GM13977 (cell line): ENCODE measurements at regions not wholly inside any gene's neighbourhood (a gene's known extent, or its start where the extent isn't known, plus 50 kb on each side); places are given as distances from the start of the nearest gene placed in this dataset.
"Not testable (repeated sequence)": the region's sequence is repeated elsewhere in the genome, so short reads cannot be mapped to it uniquely, and the experiment has no call there.

Experiments used
- DNase-seq: peaks from one replicate; pipeline ENCODE4 v3.0.0; 2012; ENCODE audit warnings: low spot score
- CTCF ChIP-seq: IDR thresholded peaks from 2 replicates; pipeline ENCODE4 v1.5.1; 2012; ENCODE audit warnings: mild to moderate bottlenecking, control low read depth; ENCODE audit not compliant: insufficient read depth; ENCODE audit errors: extremely low read depth, missing control alignments
- in situ Hi-C: fragments of 300-500 bp; cut with MboI; formaldehyde crosslinking; loops from one replicate; pipeline ENCODE4 v1.12.0; 2022; ENCODE audit warnings: low sequenced_read_pairs, low pct_unique_long_range_greater_than_20kb, mixed read lengths, inconsistent platforms; ENCODE audit not compliant: unreplicated experiment

GRCh38 chr2:155905657-155906056, 426.9 kb downstream of the NR4A2 start:
- in situ Hi-C loops: no loop called here
- no peak for TF ChIP-seq CTCF
- DNase-seq: no peak

GRCh38 chr2:155904720-155905119, 427.8 kb downstream of the NR4A2 start:
- in situ Hi-C loops: no loop called here
- TF ChIP-seq CTCF: no peak
- no peak for DNase-seq

- in situ Hi-C loops: no loop called here
- TF ChIP-seq CTCF: no peak
- no peak for DNase-seq
These were observed 429.9 kb downstream of the NR4A2 start for GRCh38 chr2:155902635-155903034.

- DNase-seq: no peak
- no peak for TF ChIP-seq CTCF
- in situ Hi-C loops: no loop called here
These were observed 437.5 kb downstream of the NR4A2 start for GRCh38 chr2:155895016-155895415.

- in situ Hi-C loops, DNase-seq: not testable (repeated sequence)
These were observed 452.1 kb downstream of the NR4A2 start for GRCh38 chr2:155880382-155880781.

- DNase-seq: not testable (repeated sequence)
These were observed 452.6 kb downstream of the NR4A2 start for GRCh38 chr2:155879900-155880299.

GRCh38 chr2:155872396-155872795, 460.1 kb downstream of the NR4A2 start:
- in situ Hi-C loops: no loop called here
- TF ChIP-seq CTCF: no peak
- DNase-seq: no peak

More at GRCh38 chr2:155879900-155880299, 452.6 kb downstream of the NR4A2 start:
- in situ Hi-C loops: not testable (repeated sequence)

- no peak for DNase-seq
- no peak for TF ChIP-seq CTCF
- in situ Hi-C loops: no loop called here
These were observed 460.6 kb downstream of the NR4A2 start for GRCh38 chr2:155871940-155872339.
